C4-2B (cell line): ENCODE measurements at regions not wholly inside any gene's neighbourhood (a gene's known extent, or its start where the extent isn't known, plus 50 kb on each side); places are given as distances from the start of the nearest gene placed in this dataset.

Experiments
- CTCF ChIP-seq: fragments of 450-650 bp; conservative IDR thresholded peaks from 2 replicates; pipeline ENCODE4 v1.5.1; 2017; ENCODE audit warnings: mild to moderate bottlenecking
- ZFX ChIP-seq: fragments of 450-650 bp; IDR thresholded peaks from 2 replicates; pipeline ENCODE4 v1.6.1; 2017

GRCh38 chr5:171711571-171711970 lies 74.0 kb upstream of the SMIM23 start:
- TF ChIP-seq CTCF (no peak), ZFX (no peak)
